H1 (cell line): ENCODE measurements at regions not wholly inside any gene's neighbourhood (a gene's known extent, or its start where the extent isn't known, plus 50 kb on each side); places are given as distances from the start of the nearest gene placed in this dataset.

Experiments
- RBBP5 ChIP-seq: IDR thresholded peaks from 2 replicates; pipeline ENCODE4 v1.7.1; 2012; ENCODE audit warnings: low read depth, mild to moderate bottlenecking, inconsistent platforms, low read length, moderate library complexity, borderline replicate concordance
- ZNF274 ChIP-seq: IDR thresholded peaks from 2 replicates; pipeline ENCODE4 v1.7.0; 2012; ENCODE audit warnings: low read length, borderline replicate concordance; ENCODE audit errors: extremely low read depth

- TF ChIP-seq RBBP5: no peak
- TF ChIP-seq ZNF274: no peak
Measured at GRCh38 chr12:105846331-105846730, 292.4 kb downstream of the NUAK1 start (continued).
